LNCaP clone FGC (cell line): ENCODE measurements at regions not wholly inside any gene's neighbourhood (a gene's known extent, or its start where the extent isn't known, plus 50 kb on each side); places are given as distances from the start of the nearest gene placed in this dataset.
"Not testable (repeated sequence)": the region's sequence is repeated elsewhere in the genome, so short reads cannot be mapped to it uniquely, and the experiment has no call there.

ENCODE experiments used
- DNase-seq: peaks from one replicate; pipeline ENCODE4 v3.0.0-alpha.2; 2011; ENCODE audit warnings: low read depth
- H3K4me3 ChIP-seq: 2 replicates; pipeline ENCODE4 v1.5.1; 2011; ENCODE audit warnings: mild to moderate bottlenecking, low read depth, low read length, control low read depth
- CTCF ChIP-seq: IDR thresholded peaks from 2 replicates; pipeline ENCODE4 v1.5.1; 2012; ENCODE audit warnings: mild to moderate bottlenecking; ENCODE audit not compliant: control insufficient read depth, insufficient read depth; ENCODE audit errors: extremely low read depth

GRCh38 chr14:66025779-66026178, 460.4 kb upstream of the CCDC196 start:
- TF ChIP-seq CTCF: no peak
- no peak for DNase-seq
- H3K4me3 ChIP-seq: no peak overlapping the region

DNA sequence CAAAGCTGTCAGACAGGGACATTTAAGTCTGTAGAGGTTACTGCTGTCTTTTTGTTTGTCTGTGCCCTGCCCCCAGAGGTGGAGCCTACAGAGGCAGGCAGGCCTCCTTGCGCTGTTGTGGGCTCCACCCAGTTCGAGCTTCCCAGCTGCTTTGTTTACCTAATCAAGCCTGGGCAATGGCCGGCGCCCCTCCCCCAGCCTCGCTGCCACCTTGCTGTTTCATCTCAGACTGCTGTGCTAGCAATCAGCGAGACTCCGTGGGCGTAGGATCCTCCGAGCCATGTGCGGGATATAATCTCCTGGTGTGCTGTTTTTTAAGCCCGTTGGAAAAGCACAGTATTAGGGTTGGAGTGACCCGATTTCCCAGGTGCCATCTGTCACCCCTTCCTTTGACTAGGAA, 454.2 kb upstream of the CCDC196 start:
- H3K4me3 ChIP-seq: not testable (repeated sequence)

DNA sequence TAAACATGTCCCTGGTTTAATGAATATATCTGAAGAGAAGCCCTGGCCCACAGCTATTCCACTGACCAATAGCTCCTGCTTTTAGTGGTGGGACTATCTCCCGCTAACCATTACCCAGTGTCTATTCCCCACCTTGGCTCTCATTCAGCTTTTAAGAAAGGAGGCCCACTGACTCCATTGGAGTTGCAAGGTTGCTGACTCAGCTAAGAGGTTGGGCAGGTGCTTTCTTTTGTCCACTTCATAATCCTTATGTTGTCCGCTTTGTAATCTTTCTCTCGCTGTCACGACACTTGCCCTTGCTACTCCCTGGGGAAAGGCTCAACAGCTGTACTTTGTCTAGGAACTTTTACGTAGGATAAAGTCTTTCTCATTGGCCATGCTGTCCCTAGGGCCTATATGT, 453.4 kb upstream of the CCDC196 start:
- no peak for DNase-seq
- TF ChIP-seq CTCF: no peak

More for the DNA sequence above, 454.2 kb upstream of the CCDC196 start:
- not testable (repeated sequence) for DNase-seq

GRCh38 chr14:66036547-66036946, 449.6 kb upstream of the CCDC196 start:
- DNase-seq: no peak
- TF ChIP-seq CTCF: no peak

More for the DNA sequence above, 453.4 kb upstream of the CCDC196 start:
- no peak overlapping the region for H3K4me3 ChIP-seq

GRCh38 chr14:66037361-66037760, 448.8 kb upstream of the CCDC196 start:
- H3K4me3 ChIP-seq: no peak overlapping the region
- TF ChIP-seq CTCF: no peak
- DNase-seq: no peak

More at GRCh38 chr14:66036547-66036946, 449.6 kb upstream of the CCDC196 start:
- no peak overlapping the region for H3K4me3 ChIP-seq

- no peak for DNase-seq
- no peak for TF ChIP-seq CTCF
- no peak overlapping the region for H3K4me3 ChIP-seq
Observed at GRCh38 chr14:66038212-66038611, 448.0 kb upstream of the CCDC196 start.

- no peak for TF ChIP-seq CTCF
- H3K4me3 ChIP-seq: no peak overlapping the region
- no peak for DNase-seq
Observed at GRCh38 chr14:66038618-66039017, 447.6 kb upstream of the CCDC196 start.
